ENCODE measurements at regions not wholly inside any gene's neighbourhood (a gene's known extent, or its start where the extent isn't known, plus 50 kb on each side); places are given as distances from the start of the nearest gene placed in this dataset.
"Not testable (repeated sequence)": the region's sequence is repeated elsewhere in the genome, so short reads cannot be mapped to it uniquely, and the experiment has no call there.

DNA sequence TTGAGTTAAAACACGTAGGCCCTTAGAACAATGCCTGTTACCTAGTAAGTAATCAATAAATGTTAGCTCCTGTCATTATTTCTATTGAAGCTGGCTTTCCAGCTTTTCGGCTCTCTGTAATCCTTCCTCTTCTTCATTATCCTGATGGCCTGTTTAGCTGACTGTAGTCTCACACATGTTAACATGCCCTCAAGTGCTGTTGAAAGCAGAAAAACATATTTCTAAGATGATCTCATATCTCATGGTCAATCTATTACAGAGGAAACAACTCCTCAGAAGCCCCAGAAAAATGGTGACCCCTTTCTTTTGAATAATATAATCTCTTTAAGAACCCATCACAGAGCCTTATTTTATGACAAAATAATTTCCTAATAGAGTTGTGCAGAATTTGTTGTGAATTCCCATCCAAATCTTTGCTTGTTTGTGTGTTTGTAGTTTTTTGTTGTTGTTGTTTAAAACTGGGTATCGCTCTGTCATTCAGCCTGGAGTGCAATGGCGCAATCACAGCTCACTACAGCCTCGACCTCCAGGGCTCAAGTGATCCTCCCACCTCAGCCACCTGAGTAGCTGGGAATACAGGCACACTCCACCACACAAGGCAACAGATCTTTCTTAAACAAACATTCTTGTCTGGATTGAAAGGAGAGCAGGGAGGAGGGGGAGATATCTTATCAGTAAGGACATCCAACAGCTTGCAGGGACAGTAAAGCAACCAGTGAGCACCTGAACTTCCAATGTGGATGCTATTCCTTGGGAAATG, 242.5 kb upstream of the CAND1 start:
- H3K27me3 Mint-ChIP-seq, result peaks cover 12% of the 10 kb centered on the region
- H3K27ac Mint-ChIP-seq, result no peak overlapping the region
- no peaks in the 10 kb centered on the region for H3K36me3 Mint-ChIP-seq (ENCODE audit: low read depth)
- H3K9me3 Mint-ChIP-seq, result no peaks in the 10 kb centered on the region
- H3K4me1 Mint-ChIP-seq (ENCODE audit: low read depth), result no peaks in the 10 kb centered on the region
- DNase-seq, result no peak
- H3K4me3 Mint-ChIP-seq, result no peak overlapping the region

DNA sequence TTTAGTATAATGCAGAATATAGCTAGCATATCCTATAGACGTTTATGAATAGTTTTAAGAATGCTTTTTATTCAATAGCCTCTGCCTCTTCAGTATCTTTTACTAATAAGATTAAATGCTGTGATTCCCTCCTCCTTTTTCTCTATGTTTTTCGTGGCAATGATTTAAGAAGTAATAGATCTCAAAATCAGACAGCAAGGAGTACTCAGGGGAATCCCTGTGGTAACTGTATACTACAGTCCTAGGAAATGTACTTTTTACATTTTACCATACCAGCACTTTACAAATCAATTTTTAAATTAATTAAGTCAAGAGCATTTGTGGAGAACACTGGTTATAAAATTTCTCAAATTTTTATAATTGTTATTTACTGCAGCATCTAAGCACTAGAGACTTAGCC, 240.6 kb upstream of the CAND1 start:
- Mint-ChIP-seq H3K36me3 (ENCODE audit: low read depth) (no peaks in the 10 kb centered on the region), H3K4me1 (ENCODE audit: low read depth) (no peaks in the 10 kb centered on the region), H3K4me3 (no peak overlapping the region), H3K27me3 (peaks cover 18% of the 10 kb centered on the region), H3K27ac (no peak overlapping the region), H3K9me3 (no peaks in the 10 kb centered on the region)
- DNase-seq, result no peak

DNA sequence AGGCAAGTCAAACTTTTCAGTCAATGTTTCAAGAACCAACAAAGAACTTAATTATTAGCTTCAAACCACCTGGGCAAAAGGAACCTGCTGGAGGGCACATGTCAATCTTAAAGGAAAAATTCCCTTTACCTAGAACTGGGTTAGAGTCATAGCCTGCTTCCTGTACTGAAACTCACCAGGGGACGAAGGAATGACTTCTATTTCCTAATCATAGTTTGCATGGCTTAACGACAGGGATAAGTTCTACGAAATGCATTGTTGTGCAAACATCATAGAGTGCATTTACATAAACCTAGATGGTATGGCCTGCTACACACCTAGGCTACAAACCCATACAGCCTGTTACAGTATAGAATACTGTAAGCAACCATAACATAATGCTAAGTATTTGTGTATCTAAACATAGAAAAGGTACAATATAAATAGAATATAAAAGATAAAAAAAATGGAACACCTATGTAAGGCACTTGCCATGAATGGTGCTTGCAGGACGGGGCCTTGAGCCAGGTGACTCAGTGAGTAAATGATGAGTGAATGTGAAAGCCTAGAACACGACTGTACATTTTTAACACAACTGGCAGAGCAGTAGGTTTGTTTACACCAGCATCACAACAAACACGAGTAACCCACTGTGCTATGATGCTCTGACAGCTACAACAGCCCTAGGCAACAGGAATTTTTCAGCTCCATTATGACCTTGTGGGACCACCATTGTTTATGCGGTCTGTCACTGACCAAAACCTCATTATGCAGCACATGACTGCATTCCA, 234.9 kb upstream of the CAND1 start:
- Mint-ChIP-seq H3K27me3 (peaks cover 13% of the 10 kb centered on the region), H3K4me3 (no peak overlapping the region), H3K27ac (no peak overlapping the region), H3K36me3 (ENCODE audit: low read depth) (no peaks in the 10 kb centered on the region), H3K4me1 (ENCODE audit: low read depth) (no peaks in the 10 kb centered on the region), H3K9me3 (no peaks in the 10 kb centered on the region)
- DNase-seq, result no peak

DNA sequence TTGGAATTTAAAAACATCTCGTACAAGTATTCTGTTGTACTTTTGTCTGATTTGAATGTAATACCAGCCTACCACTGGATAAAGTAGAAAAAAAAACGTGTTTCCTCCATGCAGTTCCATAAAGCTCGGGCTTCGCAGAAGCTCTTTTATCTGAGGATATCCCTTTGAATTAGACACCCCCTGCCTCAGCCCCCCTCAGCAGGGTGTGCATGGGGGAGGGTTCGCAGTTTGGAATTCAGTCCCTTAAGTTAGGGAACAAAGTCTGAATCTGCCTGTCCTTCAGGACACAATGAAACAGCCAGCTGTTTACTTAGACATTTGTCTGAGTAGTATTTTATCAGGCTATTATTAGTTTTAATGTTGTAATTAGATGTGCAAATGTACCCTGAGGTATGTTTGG, 234.0 kb upstream of the CAND1 start:
- no peak for DNase-seq
- peaks cover 13% of the 10 kb centered on the region for H3K27me3 Mint-ChIP-seq
- no peaks in the 10 kb centered on the region for H3K9me3 Mint-ChIP-seq
- H3K36me3 Mint-ChIP-seq (ENCODE audit: low read depth), result no peaks in the 10 kb centered on the region
- H3K27ac Mint-ChIP-seq, result no peak overlapping the region
- no peaks in the 10 kb centered on the region for H3K4me1 Mint-ChIP-seq (ENCODE audit: low read depth)
- no peak overlapping the region for H3K4me3 Mint-ChIP-seq

DNA sequence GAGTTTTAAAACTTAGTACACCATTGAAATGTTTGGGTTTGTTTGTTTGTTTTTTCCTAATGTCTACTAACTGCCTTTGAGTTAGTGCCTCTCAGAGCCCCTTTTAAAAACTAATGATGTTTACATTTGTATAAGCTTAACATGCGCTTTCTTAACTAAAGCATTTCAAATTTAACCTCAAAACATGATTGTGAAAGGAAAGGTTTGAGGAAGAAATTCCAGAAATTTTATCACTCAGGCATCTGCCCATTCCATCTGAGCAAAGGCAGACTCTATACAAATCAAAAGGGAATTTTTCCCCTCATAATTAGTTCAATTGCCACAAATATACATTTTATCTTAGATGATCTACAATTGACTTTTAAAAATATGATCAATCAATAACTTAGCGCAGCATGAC, 230.7 kb upstream of the CAND1 start:
- Mint-ChIP-seq H3K27me3 (peaks cover 5% of the 10 kb centered on the region), H3K4me3 (no peak overlapping the region), H3K4me1 (ENCODE audit: low read depth) (no peaks in the 10 kb centered on the region), H3K27ac (no peak overlapping the region), H3K9me3 (no peaks in the 10 kb centered on the region), H3K36me3 (ENCODE audit: low read depth) (no peaks in the 10 kb centered on the region)
- no peak for DNase-seq

DNA sequence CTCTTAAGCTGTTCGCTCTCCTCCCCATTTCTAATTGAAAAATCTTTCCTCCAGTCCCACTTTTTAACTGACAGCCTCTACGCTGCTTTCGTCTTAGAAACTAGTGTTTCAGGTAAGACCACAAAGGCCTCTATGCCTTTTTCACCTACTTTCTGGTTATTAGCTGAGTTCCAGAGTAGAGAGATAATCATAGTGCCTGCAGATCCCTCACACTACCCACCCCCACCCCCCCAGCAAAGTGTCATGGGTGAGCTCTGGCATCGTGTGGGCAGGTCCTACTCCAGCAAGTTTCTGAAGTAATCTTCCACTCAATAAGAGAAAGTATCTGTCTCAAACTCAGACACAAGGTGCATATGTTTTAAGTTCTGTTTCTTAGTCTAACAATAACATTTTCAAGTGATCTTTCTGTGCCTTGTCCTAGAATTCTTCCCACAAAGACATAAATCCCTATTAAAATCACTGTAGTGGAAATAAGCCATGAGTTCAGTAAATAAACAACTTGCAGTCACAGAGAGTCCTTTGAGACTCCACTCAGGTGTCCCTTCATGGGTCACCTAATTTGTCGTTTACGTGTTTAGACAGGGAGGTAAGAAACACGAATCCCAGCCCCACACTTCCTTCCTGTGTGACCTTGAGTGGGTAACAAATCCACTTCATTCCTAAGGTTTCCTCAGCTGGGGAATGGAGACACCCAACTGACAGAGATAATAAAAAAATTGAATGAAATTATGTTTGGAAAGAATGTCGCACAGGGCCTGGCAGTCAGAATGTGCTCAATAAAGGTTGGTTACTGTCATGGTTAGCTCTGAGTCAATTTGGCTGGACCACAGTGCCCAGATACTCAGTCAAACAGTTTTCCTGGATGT, 228.9 kb upstream of the CAND1 start:
- no peaks in the 10 kb centered on the region for H3K4me1 Mint-ChIP-seq (ENCODE audit: low read depth)
- no peak overlapping the region for H3K27ac Mint-ChIP-seq
- H3K36me3 Mint-ChIP-seq (ENCODE audit: low read depth), result no peaks in the 10 kb centered on the region
- no peak for DNase-seq
- H3K9me3 Mint-ChIP-seq, result no peaks in the 10 kb centered on the region
- peaks cover 4% of the 10 kb centered on the region for H3K27me3 Mint-ChIP-seq
- no peak overlapping the region for H3K4me3 Mint-ChIP-seq

DNA sequence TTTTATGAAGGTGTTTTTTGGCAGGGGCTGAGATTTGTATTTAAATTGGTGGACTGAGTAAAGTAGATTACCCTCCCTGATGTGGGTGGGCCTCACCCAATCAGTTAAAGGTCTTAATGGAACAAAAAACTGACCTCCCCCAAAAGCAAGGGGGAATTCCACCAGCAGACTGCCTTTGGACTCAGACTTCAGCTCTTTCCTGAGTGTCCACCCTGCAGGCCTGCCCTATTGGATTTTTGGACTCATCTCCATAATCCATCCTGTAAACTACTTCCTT, 228.4 kb upstream of the CAND1 start:
- H3K27ac Mint-ChIP-seq, result no peak overlapping the region
- H3K9me3 Mint-ChIP-seq, result no peaks in the 10 kb centered on the region
- no peak for DNase-seq
- H3K4me1 Mint-ChIP-seq (ENCODE audit: low read depth), result no peaks in the 10 kb centered on the region
- peaks cover 7% of the 10 kb centered on the region for H3K27me3 Mint-ChIP-seq
- no peaks in the 10 kb centered on the region for H3K36me3 Mint-ChIP-seq (ENCODE audit: low read depth)
- H3K4me3 Mint-ChIP-seq, result no peak overlapping the region

DNA sequence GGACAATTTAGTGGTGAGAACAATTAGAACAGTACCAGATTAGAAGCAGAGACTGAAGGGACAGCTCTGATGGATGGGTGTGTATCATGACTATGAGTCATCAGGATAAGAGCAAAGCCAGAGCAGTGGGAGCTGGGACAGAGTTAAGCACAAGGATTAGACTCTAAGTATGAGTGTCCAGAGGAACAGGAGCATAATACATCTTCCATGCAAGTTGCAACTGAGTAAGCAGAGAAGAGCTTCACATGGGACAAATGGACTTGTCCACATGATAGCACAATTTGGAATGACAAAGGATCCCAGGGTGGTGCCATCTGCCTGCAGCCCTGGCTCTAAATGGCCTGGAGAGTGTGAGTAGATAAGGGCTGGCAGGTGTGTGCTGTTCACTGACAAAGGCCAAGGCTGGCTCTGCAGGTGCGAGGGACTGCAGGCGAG, 226.4 kb upstream of the CAND1 start:
- no peaks in the 10 kb centered on the region for H3K9me3 Mint-ChIP-seq
- H3K4me3 Mint-ChIP-seq, result no peak overlapping the region
- no peak for DNase-seq
- no peaks in the 10 kb centered on the region for H3K4me1 Mint-ChIP-seq (ENCODE audit: low read depth)
- no peak overlapping the region for H3K27ac Mint-ChIP-seq
- no peaks in the 10 kb centered on the region for H3K36me3 Mint-ChIP-seq (ENCODE audit: low read depth)
- H3K27me3 Mint-ChIP-seq, result peaks cover 7% of the 10 kb centered on the region

DNA sequence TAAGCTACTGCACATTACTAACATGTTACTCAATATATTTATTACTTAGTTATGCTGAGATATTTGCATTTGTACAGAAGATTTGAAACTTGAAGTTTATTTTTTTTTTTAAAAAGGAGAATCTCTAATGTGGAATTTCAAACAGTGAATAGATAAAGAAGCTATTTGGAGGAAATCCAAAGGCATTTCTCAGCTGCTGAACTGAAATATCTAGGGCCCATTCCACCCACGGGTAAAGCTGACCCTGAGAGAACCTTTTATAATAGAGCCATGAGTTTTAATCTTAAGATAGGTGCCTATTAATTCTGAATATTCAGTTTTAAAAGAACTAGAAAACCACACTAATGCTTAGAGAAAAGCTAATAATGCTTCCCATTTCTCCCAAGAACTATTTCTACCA, 225.4 kb upstream of the CAND1 start:
- Mint-ChIP-seq H3K4me1 (ENCODE audit: low read depth) (no peaks in the 10 kb centered on the region), H3K4me3 (no peak overlapping the region), H3K27me3 (peaks cover 7% of the 10 kb centered on the region), H3K36me3 (ENCODE audit: low read depth) (no peaks in the 10 kb centered on the region), H3K9me3 (no peaks in the 10 kb centered on the region), H3K27ac (no peak overlapping the region)
- no peak for DNase-seq

DNA sequence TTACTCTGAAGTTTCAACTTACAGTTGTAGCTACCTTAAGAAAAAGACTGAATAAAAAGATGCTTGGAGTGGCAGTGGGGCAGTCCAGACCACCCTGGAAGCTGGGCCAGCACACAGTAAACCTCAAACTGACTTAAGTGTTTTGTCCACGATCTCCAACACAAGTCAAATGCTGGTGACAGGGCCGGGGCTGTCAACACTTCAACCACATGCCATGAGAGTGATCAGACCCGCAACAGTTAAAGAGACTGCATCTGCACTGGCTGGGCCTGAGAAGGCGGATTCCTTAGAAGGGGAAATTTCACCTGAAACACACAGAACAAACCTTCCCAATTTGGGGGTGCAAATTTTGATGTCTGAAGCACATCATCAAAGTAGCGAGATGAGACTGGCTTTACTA, 223.5 kb upstream of the CAND1 start:
- H3K4me3 Mint-ChIP-seq, result no peak overlapping the region
- no peak for DNase-seq
- no peaks in the 10 kb centered on the region for H3K4me1 Mint-ChIP-seq (ENCODE audit: low read depth)
- no peak overlapping the region for H3K27ac Mint-ChIP-seq
- H3K36me3 Mint-ChIP-seq (ENCODE audit: low read depth), result no peaks in the 10 kb centered on the region
- no peaks in the 10 kb centered on the region for H3K9me3 Mint-ChIP-seq
- peaks cover 10% of the 10 kb centered on the region for H3K27me3 Mint-ChIP-seq

DNA sequence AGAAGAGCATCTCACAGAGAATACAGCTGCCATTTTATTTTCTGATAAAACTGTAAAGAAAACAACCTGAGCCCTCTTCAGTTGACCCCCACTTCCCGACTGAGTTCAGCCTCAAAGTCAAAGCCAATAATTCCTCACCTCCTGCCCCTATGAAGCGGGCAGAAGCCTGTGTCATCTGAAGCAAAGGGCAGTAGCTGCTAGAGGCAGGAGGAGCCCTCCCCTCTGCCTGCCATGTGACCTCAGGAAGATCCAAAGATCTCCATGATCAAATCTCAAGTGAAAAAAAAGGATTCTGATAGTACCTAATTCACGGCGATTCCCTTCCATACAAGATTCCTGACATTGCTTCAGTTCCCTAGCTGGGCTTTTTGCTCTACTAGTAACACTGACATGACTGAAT, 223.1 kb upstream of the CAND1 start:
- Mint-ChIP-seq H3K27ac (no peak overlapping the region), H3K4me3 (no peak overlapping the region), H3K4me1 (ENCODE audit: low read depth) (no peaks in the 10 kb centered on the region), H3K9me3 (no peaks in the 10 kb centered on the region), H3K27me3 (peaks cover 12% of the 10 kb centered on the region), H3K36me3 (ENCODE audit: low read depth) (no peaks in the 10 kb centered on the region)
- no peak for DNase-seq

DNA sequence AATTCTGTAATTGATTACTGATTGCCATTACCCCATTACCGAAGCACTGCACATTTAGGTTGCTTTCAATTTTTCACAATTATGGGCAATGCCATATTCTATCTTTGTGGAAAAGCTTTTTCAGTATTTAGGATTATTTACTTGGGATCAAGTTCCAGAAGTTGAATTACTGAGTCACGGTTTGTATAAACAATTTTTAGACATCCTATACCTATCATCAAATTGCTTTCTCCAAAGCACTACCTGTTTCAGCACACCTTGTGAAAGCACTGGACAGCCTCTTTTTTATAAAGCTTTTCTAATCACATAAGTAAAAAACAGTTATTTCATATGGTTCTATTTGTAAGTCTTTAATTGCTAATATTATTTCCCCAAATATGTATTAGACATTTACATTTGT, 221.5 kb upstream of the CAND1 start:
- Mint-ChIP-seq H3K27ac (no peak overlapping the region), H3K4me1 (ENCODE audit: low read depth) (no peaks in the 10 kb centered on the region), H3K9me3 (no peaks in the 10 kb centered on the region), H3K4me3 (no peak overlapping the region), H3K27me3 (peaks cover 13% of the 10 kb centered on the region), H3K36me3 (ENCODE audit: low read depth) (no peaks in the 10 kb centered on the region)
- DNase-seq, result no peak

DNA sequence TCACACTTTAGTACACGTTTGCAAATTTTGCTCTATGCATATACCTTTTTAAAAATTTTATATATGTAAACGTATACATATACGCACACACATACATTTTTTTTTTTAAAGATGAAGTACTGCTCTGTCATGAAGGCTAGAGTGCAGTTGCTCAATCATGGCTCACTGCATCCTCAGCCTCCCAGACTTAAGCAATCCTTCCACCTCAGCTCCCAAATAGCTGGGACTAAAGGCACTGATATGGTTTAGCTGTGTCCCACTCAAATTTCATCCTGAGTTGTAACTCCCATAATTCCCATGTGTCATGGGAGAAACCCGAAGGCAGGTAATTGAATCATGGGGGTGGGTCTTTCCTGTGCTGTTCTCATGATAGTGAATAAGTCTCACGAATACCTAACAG, 220.8 kb upstream of the CAND1 start:
- Mint-ChIP-seq H3K27me3 (peaks cover 13% of the 10 kb centered on the region), H3K4me1 (ENCODE audit: low read depth) (no peaks in the 10 kb centered on the region), H3K36me3 (ENCODE audit: low read depth) (no peaks in the 10 kb centered on the region), H3K9me3 (no peaks in the 10 kb centered on the region), H3K27ac (no peak overlapping the region), H3K4me3 (no peak overlapping the region)
- DNase-seq, result no peak

DNA sequence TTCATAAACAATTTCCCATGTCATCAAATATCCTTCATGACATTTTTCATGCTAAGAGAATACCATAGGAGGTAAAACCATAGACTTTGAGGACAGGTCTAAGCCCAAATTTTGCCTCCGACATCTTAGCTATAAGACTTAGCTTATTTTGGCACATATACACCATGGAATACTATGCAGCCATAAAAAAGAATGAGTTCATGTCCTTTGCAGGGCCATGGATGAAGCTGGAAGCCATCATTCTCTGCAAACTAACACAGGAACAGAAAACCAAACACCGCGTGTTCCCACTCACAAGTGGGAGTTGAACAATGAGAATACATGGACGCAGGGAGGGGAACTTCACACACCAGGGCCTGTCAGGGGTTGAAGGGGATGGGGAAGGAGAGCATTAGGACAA, 220.0 kb upstream of the CAND1 start:
- H3K27ac Mint-ChIP-seq; H3K4me1 Mint-ChIP-seq (ENCODE audit: low read depth); H3K4me3 Mint-ChIP-seq; H3K9me3 Mint-ChIP-seq; H3K36me3 Mint-ChIP-seq (ENCODE audit: low read depth); DNase-seq: not testable (repeated sequence)
- peaks cover 13% of the 10 kb centered on the region for H3K27me3 Mint-ChIP-seq

DNA sequence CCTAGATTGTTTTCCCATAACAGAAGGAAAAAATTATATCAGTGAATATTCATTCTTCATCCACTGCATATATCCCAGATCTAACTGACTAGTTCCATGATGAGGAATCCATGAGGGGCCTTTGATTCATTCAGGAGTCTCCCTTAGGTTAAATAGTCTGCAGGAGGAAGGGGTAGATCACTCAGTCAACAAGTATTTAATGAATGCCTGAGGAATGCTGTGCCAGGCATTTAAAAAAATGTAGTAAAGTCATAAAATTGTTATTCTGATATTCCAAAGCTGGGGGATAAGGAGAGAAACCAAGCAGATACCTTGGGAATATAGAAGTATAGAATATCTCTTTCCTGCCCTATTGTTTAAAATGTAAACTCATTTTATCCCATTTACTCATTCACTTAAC, 216.2 kb upstream of the CAND1 start:
- Mint-ChIP-seq H3K27me3 (peaks cover 23% of the 10 kb centered on the region), H3K4me3 (no peak overlapping the region), H3K36me3 (ENCODE audit: low read depth) (no peaks in the 10 kb centered on the region), H3K9me3 (no peaks in the 10 kb centered on the region), H3K4me1 (ENCODE audit: low read depth) (no peaks in the 10 kb centered on the region), H3K27ac (no peak overlapping the region)
- no peak for DNase-seq

Measured in activated T-cell treated with anti-CD3 and anti-CD28 coated beads, Interleukin-2, amount 50 U/mL, for 24 hours (primary cell).